GM21576 (cell line): ENCODE measurements at regions not wholly inside any gene's neighbourhood (a gene's known extent, or its start where the extent isn't known, plus 50 kb on each side); places are given as distances from the start of the nearest gene placed in this dataset.
"Not testable (repeated sequence)": the region's sequence is repeated elsewhere in the genome, so short reads cannot be mapped to it uniquely, and the experiment has no call there.

ENCODE experiments used
- ATAC-seq: cut with Tn5 transposase; IDR thresholded peaks from one replicate; pipeline ENCODE4 v1.9.1; 2021; ENCODE audit warnings: mild to moderate bottlenecking, moderate library complexity; ENCODE audit not compliant: unreplicated experiment

DNA sequence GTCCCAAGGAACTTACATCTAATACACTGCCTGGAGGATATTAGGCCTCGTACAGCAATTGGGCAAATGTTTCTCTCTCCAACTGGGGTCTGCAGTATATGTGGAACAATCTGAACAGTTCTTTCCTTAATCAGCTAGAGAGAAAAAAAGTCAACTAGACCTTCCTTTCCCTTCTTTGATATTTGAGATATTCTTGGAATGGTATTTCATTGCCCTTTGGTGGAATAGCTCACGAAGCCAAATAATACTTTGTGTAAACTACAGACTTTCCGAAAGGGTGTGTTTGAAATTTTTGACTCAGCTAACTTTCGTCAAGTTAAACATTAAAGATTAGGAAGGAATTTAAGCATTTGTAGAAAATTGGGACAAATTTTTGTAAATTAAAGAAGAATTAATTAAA, 425.6 kb downstream of the RWDD3 start:
- ATAC-seq: no peak

DNA sequence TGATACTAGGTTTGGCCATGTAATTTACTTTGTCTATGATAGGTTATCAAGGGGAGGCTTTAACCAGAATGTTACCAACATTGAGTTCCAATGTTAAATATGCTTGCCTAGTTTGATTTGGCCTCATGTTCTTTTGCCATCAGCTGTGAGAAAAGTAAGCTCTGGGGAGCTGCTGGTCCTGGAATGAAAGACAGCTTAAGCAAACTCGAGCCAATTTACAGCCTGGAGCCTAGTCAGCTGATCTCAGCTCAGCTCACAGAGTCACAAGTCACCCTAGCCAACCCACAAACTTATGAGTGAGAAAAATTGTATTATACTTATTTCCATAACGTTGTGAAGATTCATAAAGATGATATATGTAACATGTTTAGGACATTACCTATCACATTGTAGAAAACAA, 426.7 kb downstream of the RWDD3 start:
- no peak for ATAC-seq

DNA sequence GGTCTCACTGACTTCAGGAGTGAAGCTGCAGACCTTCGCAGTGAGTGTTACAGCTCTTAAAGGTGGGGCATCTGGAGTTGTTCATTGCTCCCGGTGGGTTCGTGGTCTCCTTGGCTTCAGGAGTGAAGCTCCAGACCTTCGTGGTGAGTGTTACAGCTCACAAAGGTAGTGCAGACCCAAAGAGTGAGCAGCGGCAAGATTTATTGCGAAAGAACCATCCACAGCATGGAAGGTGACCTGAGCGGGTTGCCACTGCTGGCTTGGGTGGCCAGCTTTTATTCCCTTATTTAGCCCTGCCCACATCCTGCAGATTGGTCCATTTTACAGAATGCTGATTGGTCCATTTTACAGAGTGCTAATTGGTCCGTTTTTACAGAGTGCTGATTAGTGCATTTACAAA, 429.5 kb downstream of the RWDD3 start:
- ATAC-seq: not testable (repeated sequence)

DNA sequence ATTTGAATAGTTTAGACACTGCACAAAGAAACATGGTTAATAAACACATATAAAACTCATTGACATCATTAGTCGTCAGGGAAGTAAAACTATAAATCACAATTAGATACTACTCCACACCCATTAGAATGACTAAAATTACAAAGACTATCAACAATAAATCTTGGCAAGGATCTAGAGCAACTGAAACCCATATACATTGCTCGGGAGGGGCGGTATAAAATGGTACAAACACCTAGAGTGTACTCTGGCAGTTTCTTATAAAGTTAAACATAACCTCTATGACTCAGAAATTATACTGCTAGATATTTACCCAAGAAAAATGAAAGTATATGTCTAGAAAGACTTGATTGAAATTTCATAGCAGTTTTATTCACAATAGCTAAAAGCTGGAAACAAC, 434.2 kb downstream of the RWDD3 start:
- no peak for ATAC-seq

DNA sequence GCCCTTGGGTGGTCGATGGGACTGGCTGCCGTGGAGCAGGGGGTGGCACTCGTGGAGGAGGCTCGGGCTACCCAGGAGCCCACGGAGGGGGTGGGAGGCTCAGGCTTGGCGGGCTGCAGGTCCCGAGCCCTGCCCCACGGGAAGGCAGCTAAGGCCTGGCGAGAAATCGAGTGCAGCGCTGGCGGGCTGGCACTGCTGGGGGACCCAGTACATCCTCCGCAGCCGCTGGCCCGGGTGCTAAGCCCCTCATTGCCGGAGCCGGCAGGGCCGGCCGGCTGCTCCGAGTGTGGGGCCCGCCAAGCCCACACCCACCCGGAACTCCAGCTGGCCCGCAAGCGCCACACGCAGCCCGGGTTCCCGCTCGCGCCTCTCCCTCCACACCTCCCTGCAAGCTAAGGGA, 435.6 kb downstream of the RWDD3 start:
- not testable (repeated sequence) for ATAC-seq

DNA sequence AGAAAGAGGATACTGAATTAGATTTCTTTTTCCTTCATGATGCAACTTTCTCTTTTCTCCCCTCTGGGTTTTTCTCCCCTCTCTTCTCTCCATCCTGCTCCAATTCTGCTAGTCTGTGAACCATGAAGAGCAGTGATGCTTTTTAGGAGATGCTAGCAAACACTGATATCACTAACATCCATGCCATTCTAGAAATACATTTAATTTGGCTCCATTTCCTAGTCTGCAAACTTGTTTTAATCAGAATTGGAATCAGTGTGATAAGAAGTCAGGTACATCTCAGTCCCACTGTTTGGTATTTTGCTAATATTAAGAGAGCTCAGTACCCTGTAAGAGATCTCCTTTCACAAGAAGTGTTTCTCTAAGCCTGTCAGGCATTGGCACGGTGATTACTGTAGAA, 437.1 kb downstream of the RWDD3 start:
- ATAC-seq: no peak

DNA sequence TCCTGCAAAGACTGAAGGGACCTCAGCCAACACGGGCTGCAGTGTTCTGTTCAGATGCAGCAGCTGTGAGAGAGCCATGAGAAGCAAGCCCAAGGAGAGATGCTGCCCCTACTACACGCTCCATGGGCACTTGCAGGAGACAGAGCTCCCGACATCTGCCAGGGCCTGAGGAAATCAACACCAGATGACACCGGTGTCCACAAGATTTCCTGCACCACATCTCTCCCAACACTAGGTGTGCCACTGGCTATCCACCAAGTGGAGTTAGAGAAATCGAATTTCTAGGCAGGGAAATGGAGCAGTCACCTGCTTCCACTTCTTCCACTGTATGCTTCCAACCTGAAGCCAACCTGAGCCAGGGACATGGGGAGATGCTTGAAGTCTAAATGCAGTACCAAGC, 445.3 kb downstream of the RWDD3 start:
- ATAC-seq: no peak

DNA sequence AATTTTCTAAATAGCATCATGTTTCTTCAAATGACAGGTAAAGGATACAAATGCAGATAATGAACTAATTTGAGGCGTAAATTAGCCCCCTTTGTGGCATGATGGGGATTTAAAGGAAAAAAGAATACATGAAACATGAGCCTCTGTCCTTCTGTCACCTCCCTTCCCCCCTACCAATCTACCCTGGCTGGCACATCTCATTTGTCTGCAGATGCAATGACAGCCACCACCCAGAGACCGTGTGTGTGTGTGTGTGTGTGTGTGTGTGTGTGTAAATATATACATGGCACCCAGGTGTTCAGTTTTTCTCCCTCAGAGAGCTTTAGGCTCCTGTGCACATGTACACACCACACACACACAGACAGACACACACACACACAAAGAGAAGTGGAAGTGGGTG, 451.1 kb downstream of the RWDD3 start:
- ATAC-seq: no peak

DNA sequence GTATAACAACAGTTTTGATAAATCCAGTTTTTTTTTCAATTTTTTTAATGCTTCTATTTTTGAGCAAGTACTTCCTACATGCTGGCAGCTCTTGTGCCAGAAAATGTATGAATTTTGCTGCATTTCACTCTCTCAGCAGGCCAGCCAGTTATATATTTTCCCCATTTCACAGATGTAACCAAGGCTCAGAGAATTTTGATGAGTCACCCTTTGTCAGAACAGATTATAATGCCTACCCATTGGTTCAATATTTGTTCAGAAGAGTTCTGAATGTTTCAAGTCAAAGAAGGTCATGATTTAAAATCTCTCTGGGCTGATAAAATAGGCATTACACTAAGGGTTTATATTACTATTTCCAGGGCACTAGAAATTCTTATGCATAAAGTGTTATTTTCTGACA, 452.2 kb downstream of the RWDD3 start:
- ATAC-seq: no peak

DNA sequence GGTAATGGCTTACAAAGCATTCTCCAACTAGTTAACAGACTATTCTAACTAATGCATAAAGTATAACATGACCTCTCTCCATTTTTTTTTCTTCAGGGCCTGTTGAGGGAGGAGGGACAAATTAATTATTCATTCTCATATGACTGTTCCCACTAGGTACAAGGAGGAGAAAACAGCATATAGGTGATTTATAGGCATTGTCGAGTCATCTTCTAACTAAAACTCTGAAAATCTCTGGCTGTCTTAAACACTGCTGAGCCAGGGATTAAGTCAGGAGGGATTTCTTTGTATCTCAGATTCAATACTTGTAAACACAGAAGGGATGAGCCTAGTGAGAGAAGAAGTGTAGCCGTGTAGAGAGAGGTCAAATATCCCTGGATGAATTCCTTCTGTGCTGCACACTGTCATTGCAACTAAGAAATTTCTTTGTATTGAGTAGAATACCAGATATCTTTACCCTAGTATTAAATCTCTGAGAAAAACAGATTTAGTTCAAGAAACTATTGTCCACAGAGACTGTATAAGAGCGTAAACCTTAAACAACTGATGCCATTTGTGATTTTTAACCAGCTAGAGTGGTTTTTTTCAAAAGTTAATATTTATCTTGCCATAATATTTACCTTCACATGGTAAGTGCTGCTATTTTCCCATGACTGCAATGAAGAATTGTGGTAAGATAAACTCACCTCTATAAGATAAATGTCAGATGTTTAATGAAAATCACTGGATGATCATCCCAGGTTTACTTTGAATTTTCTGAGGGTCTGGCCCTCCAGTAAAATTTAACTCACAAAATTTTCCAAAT, 465.3 kb downstream of the RWDD3 start:
- ATAC-seq: no peak

DNA sequence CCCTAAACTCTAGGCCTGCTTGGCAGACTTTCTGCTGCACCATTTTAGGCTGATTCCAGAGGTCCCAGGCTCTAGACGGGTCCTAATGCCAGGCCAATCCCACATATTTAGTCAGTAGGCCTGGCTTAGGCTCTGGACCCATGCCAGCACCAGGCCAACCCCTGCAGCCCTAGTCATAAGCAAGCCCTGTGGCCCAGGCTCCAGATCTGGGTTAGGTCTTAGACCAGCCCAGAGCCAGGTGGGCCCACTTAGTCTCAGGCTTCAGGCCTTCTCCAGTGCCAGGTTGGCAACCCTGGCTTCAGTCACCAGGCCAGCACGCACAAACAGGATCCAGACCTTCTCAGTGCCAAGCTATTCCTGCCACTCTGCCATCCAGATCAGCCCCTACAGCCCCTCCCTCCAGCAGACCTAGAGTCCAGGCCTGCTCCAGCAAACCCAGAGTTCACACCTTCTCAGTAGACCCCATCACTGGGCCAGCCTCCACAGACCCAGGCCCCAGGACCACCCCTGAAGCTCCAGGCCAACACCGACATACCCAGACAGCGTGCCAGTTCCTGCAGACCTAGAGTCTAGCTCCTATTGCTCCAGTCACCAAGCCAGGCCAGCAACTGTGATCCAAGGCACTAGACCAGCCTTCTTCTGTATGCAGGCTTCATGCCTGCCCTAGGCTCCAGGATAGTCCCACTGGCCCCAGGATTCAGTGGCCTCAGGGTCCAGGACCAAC, 467.6 kb downstream of the RWDD3 start:
- ATAC-seq: no peak

DNA sequence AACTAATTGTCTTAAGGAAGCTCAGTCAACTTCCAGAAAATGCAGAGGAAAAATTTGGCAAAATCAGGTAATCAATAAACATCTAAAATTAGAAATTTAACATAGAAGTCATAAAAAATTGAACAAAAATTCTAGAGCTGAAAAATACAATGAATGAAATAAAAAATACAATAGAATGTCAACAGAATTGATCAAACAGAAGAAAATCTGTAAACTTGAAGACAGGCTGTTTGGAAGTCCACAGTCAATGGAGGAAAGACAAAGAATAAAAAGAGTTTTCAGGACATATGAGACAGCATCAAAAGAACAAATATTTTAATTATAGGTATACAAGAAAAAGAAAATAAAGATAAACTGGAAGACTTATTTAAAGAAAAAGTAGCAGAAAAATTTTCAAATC, 469.0 kb downstream of the RWDD3 start:
- no peak for ATAC-seq

DNA sequence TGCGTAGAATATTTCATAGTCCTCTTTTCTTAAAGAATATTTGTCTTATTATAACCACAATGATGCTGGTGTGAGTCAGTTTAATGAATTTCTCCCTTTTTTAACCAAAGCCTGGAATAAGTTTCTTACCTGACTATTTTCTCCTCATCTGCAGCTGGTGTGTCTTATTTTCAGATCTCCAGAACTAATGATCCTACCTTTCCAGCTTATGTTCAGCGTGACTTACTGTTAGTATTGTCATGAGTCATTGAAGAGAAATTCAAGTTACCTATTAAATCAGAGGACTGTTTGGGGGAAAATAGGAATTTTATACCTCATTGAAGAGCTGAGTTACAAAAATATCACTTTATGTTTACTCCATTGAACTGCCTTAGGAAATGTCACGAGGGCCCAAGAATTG, 482.1 kb downstream of the RWDD3 start:
- no peak for ATAC-seq

DNA sequence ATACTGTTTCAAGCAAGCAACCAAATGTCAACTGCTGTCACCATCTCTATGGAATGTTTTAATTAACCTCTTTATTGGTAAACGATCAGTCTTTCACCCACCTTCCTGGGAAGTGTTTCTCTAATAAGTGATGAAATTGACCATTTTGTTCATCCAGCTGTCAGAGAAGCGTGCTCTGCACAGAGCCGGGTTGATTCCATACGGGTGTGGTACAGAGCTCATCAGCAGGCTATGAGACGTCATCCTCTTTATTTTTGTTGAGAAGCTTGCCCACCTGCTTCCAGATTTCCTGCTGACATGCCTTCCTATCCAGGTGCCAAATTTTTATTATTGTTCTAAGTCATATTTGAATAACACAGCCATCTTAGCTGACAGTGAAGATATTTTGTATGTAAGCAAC, 482.5 kb downstream of the RWDD3 start:
- ATAC-seq: no peak

DNA sequence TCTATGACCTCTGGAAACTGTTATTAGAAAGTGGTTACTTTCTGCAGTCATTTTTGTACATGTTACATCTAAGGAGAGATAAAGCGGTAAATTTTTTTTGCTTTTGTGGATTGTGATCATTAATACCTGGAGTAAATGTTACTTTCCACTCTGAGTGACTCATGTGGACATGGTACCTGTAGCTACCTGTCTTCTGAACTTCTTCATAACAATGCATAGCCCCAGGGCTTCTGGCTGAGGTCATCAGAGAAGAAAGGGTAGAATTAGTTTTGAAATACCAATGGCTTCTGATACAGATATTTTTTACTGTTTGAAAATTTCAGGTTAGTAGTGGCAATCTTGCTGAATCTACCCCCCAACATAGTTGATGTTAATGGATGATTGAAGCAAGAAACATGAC, 489.3 kb downstream of the RWDD3 start:
- no peak for ATAC-seq

DNA sequence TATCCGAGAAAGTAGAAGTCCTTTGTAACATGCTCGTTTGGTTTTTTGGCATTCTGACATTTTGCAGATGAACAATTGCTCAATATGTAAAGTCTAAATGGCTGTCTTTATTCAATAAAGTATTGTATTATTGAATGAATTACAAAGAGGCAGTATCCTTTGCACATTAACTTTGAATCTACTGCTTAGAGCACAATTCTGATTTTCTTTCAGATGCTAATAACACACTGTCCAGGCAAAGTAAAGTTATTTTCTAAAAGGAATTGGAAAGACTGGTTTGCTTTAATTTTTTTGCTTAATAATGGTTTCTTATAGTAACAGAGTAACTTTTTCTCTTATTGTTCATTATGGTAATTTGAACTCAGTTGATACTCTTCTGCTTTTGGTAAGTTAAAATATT, 494.8 kb downstream of the RWDD3 start:
- ATAC-seq: no peak

DNA sequence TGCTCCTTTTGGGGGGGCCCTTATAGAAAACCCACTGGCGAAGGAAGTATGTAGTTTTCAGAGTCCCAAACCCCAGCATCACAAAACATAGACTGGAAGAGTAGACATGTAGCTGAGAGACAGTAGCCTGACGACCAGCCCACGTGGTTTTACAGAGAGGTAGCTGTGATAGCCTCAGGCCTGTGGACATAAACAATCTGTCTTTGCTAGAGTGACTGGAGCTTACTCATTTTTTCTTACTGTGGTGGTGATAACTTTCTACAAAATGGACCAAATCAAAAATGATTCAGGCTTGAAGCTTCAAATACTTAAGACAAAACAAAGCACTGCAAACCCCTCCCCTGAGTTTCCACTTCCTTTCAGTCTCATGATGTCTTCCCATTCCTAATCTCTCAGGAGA, 497.0 kb downstream of the RWDD3 start:
- ATAC-seq: no peak

DNA sequence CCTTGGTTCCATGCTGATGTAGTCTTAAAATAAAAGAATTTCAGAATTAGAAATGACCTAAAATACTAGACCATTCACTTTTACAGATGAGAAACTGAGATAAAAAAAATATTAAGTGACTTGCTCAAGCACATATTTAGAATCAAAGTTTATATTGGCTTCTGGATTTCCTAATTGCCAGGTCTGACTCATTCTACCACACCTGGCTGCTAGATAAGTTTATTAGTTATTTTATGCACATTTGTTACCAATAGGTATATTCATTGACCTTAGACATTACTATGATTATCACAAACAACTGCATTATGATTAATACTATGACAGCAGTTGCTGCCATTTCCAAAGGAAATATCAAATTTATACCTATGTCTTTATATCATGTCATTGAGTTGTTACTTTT, 497.5 kb downstream of the RWDD3 start:
- ATAC-seq: no peak

DNA sequence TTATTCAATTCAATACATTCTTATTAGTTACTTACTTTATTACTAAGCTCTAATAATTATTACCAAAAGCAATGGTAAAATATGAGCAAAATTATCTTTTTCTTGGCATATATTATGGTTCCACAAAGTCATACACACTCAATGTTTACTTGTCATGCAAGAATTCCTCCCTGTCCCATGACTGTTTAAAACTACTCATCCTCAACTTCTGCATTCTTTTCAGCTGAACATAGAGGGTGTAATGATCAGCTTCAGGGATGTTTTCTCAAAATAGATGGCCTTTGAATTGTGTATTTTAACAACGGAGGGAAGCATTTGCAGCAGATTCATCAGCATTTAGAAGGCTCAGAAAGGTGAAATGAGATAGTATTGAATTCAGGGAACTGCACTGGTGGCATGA, 499.0 kb downstream of the RWDD3 start:
- no peak for ATAC-seq

DNA sequence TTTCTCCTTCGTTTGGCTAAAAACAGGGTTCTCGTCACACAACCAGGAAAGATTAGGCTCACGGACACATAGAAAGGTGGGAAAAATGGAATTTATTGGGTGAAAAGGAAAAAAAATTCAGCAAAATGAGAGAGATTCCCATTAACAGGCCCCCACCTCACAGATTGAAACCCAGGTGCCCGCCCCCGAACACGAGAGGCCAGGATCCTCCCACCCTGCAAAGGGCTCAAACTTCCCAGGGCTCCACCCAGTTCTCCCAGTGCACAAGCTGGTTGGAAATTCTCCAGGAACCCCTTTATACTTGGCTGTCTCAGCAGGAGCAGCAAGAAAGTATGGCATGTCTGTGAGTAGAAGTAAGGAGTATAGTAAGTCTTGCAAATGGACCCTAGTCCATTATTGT, 499.7 kb downstream of the RWDD3 start:
- no peak for ATAC-seq

DNA sequence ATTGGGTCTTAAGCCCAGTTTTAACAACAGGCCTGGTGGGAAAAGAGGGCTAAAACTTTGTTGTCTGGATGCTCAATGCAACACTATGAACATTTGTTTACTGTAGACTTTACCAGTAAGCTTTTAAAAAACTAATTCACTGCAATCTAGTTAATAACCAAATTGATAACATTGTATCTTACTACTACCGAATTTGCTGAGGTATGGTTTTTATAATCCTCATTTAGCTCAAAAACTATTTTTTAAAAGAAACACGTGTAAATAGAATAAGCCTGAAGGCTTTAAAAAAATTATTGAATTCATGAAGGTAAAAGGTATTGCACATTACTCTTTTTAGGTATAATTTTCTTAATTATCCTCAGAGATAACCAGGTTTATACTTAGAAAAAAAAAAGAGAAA, 500.6 kb downstream of the RWDD3 start:
- no peak for ATAC-seq

DNA sequence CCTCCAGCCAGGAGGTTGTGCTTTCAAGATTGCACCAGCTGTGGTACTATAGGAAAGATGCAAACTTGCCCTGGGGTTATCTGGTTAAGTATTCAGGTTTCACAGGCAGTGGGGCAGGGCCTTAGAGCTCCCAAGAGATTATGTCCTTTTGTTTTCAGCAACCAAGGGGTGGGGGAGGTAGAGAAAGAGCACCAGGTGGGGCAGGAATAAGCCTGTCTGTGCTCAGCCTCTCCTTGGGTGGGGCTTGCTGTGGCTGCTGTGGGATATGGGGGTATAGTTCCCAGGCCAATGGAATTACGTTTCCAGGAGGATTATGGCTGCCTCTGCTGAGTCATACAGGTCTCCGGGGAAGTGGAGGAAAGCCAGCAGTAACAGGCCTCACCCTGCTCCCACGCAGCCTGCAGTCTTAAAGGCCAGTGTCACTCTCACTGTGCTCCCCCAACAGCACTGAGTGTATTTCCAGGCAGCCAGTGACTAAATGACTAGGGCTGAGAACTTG, 508.6 kb downstream of the RWDD3 start:
- no peak for ATAC-seq
